NCI-H2107 treated with DMSO at 0.1 percent for 48 hours (cell line): ENCODE measurements at regions not wholly inside any gene's neighbourhood (a gene's known extent, or its start where the extent isn't known, plus 50 kb on each side); places are given as distances from the start of the nearest gene placed in this dataset.
"Not testable (repeated sequence)": the region's sequence is repeated elsewhere in the genome, so short reads cannot be mapped to it uniquely, and the experiment has no call there.

Source experiments
- DNase-seq: peaks from one replicate; lab custom pipeline; 2025; ENCODE audit not compliant: unreplicated experiment; lab: John Stamatoyannopoulos, UW

DNA sequence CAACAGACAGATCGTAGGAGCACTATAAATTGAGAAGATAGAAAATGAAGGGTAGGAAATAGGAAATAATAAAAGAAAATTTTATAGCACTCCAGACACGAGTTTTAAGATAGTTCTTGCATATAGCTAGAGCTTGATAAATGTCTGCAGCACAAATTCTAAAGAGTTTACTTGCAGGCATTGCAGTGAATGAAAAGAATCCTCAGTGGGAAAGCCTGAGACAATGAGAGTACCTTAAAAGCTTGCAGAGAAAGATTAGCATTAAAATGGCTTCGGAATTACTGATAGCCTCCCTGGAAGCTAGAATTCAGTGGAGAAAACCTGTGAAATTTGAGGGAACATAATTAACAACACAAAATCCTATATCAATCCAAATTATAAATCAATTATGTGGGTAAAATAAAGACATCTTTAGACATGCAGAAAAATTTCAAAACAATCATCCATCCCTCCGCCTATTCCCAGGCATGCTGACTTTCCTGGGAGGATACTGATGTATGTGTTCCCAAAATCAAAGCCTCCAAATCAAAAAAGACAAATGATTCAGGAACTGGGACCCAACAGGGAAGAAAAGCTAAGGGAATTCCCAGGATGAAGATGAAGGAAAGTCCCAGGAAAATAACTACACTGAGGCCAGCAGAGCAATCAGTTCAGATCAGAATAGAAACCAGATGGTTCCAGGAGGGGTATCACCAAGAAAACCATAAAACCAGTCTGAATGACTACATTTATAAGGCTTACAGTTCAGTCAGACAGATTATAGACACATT, 305.9 kb upstream of the USP25 start:
- no peak for DNase-seq

DNA sequence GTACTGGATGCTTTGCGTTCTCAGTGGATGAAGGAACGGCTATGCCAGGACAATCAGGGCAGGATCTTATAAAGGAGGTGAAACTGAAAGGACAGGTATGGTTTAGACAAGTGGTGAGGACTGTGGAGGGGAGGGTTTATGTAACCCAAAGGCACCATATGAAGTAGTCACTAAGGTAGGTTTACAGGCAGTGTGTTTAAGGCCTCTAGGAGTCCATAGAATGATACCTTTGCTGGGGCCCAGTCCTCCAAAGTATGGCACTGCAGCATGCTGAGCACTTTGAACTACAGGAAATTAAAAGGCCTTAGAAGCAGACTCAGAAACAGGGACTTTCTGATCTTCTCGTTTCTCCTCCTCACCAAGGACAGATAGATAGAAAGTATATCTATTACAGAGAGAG, 304.7 kb upstream of the USP25 start:
- no peak for DNase-seq

DNA sequence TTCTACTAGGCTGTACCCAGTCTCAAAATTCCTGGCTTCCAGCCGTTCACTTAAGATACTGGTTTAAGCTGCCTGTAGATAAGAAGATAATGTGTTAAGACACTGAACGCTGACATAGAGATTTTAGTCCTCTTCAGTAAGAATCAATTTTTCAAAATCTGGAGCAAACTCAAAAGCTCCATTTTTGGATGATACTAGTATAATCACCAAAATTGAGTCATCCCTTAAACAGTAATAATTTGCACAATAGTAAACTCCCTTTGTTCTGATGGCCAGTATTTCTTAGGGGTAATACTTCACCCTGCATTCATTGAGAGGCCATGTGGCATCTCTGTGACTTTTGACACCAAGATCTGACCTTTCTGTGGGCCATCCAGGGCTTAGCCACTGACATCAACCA, 299.8 kb upstream of the USP25 start:
- no peak for DNase-seq

DNA sequence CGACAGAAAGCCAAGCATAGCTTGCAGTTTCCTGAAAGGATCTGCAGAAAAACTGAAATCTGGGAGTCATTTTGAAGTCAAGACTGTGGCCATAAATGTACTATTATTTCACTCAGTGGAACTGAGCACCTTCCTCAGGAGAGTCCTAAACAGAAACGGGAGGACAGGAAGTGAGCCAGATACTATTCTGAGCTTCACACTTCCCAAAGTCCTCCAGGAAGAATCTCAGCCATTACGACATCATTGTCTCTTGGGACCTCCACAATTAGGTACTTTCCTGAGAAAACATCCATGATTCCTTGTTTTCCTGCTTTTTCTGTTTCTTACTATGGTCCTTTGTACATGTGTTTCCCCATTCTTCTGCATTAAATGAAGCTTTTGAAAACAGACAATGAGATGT, 299.2 kb upstream of the USP25 start:
- no peak for DNase-seq

DNA sequence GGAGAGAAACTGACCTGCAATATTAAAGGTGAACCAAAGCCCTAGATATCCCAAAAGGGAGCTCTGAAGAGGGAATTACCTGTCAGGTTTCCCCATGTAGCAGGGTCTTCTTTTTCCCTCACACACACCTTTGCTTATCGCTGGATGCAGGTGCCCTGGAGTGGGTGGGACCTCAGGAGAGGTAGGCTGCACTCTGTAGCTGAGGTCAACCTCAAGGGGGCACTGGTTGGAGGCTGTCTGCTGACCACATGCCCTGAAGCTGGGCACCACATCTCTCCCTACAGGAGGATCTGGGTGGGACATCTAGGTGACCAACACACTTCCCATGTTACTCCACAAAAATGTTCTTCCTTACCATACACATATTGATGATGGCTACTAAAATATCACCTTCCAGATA, 298.7 kb upstream of the USP25 start:
- no peak for DNase-seq

DNA sequence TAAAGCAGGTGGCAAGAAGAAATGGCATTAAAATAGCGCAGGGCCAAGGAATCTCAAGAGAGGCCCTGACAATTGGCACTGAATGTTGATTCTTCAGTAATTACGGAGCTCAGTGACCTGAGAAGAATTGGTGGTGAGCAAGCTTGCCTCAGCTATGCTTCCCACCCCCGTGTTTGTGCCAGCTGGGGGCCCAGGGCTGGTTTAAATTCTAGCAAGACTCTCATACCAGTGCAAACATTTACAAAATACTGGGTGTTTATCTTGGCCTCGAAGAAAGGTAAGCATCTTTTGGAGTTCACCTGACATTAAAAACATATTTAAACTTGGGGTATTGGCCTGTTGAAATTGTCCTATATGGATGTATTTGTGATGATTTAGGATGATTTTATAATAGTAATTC, 296.7 kb upstream of the USP25 start:
- no peak for DNase-seq

DNA sequence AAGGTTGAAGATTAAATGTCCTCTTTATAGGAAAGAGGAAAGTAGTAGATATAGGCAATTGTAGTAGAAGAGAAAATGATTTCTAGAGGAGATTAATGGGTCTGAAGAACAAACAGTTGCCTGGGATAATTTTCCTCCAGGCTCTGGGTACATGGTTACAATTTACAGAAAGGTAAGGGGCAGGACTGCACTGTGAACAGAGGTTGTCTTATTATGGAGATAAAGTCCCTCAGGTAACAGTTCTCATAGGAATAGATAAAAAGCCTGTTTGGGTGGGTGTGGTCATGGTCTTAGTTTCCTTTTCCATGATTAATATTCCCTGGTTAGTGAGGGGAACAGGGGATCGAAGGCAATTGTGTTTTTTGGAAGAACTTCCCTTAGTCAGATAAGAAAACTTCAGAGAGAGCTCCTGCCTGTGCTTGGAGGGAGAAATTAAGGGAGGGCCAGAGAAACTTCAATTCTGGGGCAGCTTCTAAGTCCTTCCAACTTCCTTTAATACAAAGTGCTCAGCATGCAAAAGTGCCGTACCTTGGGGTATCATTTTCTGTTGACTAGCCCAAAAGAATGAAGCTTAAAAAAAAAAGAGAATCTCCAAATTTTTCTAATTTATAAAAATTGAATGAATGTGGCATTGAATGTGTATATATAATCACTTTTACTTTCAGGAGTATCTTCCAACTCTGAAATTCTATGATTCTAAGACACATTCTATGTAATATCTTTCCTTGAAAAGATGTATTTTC, 295.4 kb upstream of the USP25 start:
- DNase-seq = no peak

DNA sequence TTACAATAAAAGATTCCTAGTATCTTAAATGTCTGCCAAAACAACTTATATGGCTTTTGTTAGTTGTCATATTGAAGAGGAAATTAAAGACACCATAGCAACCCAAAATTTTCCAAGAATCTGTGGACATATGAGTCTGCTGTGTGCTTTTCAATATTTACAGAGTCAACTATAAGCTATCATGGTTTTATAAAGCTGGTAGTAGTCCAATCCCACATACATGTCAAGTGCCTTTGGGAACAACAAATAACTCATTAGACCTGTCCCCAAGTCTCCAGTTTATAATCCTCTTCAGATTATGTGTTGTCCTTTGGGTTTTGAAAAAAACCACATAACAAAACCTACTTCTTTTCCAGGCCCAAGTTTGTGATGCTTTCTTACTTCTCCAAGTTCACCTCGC, 293.8 kb upstream of the USP25 start:
- DNase-seq = no peak

DNA sequence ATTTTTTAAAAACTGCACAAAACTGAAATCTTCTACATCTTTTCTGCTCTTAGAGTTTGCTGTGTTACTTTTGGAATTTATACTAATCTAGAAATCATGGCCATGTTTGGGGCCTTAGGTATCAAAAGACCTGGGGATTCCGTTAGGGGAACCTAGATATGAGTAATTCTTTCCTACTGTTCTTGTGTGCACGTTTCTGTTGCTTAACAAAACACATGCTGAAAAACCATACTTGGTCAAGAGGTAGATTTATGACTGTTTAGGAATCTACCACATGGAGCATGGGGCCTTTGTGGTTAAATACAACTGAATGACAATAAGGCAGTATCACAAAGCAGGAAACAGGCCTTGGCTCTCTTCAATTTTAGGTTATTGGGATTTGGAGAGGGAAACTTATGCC, 291.9 kb upstream of the USP25 start:
- DNase-seq = no peak

DNA sequence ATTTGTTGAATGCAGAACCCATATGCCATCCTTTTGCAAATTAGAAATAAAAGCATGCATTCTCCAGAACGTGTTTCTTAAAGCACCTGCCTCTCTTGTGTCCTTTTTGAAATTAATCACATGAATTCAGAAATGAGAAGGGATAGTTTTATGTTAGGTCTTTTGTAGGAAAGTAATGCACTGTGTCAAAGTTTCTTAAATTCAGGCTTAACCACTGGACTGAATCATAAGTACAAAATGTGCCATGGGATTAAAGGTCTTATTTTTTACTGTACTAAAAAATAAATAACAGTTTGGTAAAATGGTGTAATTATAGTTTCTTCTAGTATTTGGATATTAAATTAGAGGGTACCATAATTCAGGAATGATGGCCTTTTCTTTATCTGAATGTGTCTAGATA, 290.1 kb upstream of the USP25 start:
- no peak for DNase-seq

DNA sequence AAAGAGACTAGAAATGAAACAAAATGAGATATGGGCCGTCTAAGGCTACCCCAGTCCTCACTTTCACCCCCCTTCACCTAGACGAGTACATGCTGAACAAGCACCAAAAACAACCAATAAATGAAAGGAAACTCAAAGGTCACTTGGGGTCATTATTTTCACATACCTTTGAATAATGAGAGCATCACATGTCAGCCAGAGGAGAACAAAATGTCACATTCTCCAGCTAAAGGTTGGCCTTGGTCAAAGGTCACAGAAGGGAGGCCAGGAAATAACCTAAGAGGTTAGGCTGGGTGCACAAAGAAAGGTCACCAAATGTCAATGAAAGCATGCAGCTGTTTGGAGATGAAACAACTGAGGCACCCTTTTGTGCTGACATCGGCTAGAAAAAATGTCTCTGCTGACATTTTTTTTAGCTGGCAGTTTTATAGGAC, 288.7 kb upstream of the USP25 start:
- DNase-seq = no peak

DNA sequence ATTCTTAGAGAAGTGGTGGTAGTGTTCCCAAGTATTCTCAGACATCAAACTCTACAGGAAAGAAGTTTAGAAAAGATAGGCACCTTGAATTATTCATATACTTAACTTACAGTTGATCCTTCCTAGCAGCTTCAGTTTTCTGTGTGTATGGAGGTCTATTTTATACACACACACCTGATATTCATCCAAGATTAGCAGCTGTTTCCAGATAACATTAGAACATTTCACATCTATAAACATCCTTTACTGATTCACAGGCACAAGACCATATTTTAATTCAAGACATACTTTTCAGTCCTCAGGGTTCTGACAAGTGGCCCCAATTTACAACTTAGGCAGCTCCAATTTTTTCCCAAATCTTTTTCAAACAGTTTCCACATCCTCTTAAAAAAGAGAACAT, 287.8 kb upstream of the USP25 start:
- no peak for DNase-seq

DNA sequence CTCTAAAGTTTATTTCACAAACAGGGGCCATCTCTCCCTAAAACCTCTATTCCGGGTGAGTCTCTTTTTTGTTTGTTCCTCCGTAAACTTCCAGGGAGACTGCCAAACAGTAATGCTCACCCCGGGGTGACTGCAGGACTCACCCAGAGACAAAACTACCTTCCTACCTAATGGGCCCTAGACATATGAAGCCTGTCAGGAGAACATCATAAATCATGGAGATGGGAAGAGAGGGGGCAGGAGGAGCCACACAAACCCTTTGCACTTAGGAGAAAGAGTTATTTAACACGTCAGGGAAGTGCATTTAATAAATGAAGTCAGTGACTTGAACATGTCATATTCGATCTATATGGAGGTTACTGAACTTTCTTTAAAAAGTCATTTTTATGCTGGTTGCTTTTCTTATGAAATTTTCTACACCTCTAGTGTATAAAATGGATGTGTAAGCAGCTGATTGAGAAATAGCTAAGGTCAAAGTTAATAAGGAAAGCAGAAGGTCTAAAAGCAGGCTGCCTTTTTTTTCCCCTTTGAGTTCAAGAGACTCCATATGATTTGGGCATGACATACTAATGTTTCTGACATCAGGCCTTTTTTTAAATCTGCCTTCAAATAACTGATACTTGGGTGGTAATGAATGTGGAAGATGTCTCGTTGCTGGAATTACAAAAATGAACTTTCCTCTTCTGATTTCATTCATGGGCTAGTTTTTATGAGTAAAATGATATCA, 286.9 kb upstream of the USP25 start:
- no peak for DNase-seq

DNA sequence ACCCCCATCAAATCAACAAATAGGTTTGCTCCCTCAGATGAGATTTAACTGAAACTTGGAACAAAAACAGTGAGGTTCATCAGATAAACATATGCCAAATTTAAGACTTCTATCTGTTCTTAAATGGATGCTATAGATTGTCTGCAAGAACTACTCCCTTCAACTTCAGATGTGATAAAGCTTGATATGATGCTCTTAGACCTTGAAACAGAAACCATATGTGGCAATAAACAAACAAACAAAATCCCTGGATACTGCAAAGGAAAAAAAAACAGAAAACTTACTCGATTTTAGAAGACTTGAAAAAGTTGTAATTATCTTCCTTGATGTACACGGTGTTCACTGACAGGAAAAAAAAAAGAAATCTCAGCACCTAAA, 286.1 kb upstream of the USP25 start:
- no peak for DNase-seq

DNA sequence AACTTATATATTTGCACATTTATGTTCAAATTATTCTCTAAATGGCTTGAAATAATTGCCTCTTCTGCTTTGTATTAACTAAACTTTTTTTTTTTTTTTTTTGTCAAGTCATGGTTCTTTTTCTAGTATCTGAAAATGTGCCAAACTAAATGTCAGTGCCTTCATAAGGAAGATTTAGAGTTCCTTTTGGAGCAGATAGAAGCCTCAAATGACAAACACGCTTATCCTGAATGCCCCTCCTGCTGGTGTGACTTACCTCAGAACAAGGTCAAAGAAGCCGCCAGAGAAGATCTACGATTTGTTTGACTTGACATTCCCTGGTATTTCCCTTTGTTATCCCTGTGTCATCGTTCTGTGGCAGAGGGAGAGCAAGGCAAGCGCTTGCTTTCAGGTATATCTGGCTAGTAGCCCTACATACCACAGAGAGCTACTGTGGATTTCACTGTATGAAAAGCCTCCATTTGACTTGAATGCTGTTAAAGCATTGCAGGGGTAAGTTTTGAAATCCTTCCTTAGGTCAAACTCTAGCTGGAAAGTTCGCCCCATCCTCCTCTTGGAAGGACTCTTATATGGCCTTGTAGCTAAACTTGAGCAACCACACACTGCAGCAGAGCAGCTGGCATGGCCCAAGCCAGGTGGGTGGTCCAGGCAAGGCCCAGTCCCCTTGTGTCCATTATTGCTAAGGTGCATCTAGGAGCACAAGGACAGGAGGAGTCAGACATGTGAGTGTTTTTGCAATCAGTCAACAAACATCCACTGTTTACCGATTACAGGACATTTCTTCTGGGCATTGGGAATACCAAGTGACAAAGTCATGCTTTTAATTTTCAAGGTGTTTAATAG, 285.4 kb upstream of the USP25 start:
- DNase-seq = no peak

DNA sequence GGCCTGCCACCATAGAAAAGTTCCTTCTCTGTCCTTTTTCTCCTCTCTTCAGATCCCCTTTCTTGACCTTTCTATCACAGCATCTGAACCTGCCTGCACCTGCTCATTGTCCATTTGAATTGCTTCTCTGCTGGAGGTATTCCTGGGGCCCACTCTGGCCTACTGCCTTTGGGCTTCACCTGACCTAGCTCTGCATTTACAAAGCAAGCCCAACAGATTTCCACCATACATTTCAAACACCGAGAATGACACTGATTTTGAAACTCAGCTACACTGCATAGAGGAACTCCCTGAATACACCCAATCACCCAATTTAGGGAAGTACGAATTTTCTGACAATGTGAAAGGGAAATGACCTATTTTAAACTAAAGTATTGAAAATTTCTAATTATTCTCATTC, 284.5 kb upstream of the USP25 start:
- DNase-seq = no peak

DNA sequence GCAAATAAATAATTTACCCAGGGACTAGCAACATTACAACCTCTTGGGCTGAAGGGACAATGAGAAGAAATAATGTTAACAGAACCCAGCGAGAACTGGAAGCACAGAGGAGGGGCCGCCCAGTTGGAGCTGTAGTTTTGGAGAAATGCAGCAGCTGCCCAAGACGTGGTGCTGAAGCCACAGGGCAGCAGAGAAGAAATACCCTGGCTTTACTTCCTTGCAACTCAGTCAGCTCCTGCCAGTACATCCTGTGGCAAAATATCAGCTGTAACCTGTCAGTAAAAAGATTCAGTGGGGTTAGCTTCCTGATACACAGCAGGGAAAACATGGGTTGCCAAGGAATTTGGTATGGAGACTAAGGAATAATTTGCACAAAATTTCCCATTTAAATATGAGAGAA, 283.6 kb upstream of the USP25 start:
- no peak for DNase-seq

DNA sequence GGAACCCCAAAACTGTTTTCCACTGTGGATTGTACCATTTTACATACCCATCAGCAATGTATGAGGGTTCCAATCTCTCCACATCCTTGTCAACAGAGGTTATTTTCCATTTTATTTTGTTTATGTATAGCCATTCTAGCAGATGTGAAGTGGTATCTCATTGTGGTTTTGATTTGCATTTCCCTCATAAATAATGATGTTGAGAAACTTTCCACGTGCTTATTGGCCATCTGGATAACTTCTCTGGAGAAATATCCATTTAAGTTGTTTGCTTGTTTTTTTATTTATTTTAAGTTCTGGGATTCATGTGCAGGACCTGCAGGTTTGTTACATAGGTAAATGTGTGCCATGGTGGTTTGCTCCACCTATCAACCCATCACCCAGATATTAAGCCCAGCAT, 280.2 kb upstream of the USP25 start:
- no peak for DNase-seq

DNA sequence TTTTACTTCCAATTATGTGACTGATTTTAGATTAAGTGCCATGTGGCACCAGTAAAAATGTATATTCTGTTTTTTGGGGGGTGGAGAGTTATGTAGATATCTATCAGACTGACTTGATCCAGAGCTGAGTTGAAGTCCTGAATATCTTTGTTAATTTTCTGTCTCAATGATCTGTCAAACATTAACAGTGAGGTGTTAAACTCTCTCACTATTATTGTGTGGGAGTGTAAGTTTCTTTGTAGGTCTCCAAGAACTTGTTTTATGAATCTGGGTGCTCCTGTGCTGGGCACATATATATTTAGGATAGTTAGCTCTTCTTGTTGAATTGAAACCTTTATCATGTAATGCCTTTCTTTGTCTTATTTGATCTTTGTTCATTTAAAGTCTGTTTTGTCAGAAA, 276.5 kb upstream of the USP25 start:
- DNase-seq = no peak

DNA sequence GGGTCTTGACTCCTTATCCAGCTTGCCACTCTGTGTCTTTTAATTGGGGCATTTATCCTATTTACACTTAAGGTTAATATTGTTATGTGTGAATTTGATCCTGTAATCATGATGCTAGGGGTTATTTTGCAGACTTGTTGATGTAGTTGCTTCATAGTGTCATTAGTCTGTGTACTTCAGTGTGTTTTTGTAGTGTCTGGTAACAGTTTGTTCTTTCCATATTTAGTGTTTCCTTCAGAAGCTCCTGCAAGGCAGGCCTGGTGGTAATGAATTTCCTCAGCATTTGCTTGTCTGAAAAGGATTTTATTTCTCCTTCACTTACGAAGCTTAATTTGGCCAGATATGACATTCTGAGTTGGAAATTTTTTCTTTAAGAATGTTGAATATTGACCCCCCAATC, 276.0 kb upstream of the USP25 start:
- not testable (repeated sequence) for DNase-seq

DNA sequence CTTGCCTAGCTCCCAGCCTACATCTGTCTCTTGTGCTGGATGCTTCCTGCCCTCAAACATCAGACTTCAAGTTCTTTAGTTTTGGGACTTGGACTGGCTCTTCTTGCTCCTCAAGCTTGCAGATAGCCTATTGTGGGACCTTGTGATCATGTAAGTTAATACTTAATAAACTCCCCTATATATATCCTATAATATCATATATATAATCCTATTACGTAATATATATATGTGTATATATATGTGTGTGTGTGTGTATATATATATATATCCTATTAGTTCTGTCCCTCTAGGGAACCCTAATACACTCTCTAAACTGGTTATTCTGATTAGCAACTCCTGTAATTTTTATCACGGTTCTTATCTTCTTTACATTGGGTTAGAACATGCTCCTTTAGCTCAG, 274.9 kb upstream of the USP25 start:
- not testable (repeated sequence) for DNase-seq
